ENCODE measurements at regions not wholly inside any gene's neighbourhood (a gene's known extent, or its start where the extent isn't known, plus 50 kb on each side); places are given as distances from the start of the nearest gene placed in this dataset.

DNA sequence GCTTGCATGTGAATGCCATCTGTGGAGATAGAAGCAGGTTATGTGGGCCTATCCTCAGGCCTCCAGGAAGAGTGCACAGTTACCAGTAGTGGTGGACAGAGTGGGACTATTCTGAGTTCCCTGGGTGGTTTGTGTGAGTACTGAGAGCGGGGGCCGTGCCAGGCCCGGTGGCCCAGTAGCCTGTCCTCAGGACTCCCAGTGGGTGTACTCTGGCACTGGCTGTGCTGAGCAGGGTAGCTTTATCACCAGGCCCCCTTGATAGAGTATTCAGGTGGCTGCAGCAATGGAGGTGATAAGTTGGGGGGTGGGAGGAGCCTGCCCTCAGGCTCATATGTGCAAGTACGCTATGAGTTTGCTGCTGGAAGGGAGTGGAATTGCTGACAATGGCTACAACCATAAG is 979.0 kb upstream of the PIK3C3 start:
- TF ChIP-seq, protein P1, sequence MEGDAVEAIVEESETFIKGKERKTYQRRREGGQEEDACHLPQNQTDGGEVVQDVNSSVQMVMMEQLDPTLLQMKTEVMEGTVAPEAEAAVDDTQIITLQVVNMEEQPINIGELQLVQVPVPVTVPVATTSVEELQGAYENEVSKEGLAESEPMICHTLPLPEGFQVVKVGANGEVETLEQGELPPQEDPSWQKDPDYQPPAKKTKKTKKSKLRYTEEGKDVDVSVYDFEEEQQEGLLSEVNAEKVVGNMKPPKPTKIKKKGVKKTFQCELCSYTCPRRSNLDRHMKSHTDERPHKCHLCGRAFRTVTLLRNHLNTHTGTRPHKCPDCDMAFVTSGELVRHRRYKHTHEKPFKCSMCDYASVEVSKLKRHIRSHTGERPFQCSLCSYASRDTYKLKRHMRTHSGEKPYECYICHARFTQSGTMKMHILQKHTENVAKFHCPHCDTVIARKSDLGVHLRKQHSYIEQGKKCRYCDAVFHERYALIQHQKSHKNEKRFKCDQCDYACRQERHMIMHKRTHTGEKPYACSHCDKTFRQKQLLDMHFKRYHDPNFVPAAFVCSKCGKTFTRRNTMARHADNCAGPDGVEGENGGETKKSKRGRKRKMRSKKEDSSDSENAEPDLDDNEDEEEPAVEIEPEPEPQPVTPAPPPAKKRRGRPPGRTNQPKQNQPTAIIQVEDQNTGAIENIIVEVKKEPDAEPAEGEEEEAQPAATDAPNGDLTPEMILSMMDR (conservative IDR thresholded peaks at IDR 0.05; ENCODE audit: low read length), result no peak
- no peak for TF ChIP-seq EZH2phosphoT487 (IDR thresholded peaks at IDR 0.05; ENCODE audit: borderline replicate concordance, low read depth, low read length)
